ENCODE measurements at regions not wholly inside any gene's neighbourhood (a gene's known extent, or its start where the extent isn't known, plus 50 kb on each side); places are given as distances from the start of the nearest gene placed in this dataset.

DNA sequence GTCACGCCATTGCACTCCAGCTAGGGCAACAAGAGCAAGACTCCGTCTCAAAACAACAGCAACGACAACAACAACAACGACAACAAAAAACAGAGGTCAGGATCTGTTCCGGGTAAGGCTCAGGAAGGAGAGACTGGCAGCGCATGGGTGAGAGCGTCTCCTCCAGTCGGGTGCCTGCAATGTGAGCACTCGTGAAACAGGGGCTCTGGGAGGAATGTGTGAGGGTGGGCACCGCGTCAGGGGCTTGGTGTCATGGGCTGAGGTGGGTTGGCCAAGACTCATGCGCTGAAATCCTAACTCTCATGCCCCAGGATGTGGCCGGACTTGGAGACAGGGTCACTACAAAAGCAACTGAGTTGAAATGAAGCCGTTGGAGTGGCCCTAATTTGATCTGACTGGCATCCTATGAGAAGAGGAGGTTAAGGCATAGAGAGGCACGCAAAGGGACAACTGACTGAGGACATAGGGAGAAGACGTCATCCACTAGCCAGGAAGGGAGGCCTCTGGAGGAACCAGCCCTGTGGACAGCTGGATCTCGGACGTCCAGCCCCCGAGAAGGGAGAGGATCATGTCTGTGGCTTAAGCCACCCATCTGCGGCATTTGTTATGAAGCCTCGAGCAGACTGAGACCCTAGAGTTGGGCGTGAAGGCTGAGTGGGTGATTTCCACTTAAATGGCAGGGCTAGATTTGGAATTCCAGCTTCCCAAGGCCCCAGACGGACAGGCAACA is 241.5 kb upstream of the PITRM1 start:
- Histone ChIP-seq H3K4me3 (no peak overlapping the region), H3K27ac (no peak overlapping the region), H3K4me1 (no peaks in the 10 kb centered on the region), H3K36me3 (no peaks in the 10 kb centered on the region), H3K9me3 (no peaks in the 10 kb centered on the region), H3K27me3 (no peaks in the 10 kb centered on the region)
- intact Hi-C loops (cut with DNase I; ENCODE audit: low total_unique reads) (no loop called here), in situ Hi-C loops (cut with MboI; ENCODE audit: low sequenced_read_pairs in 4 of 4) (no loop called here)
- ATAC-seq (no peak), DNase-seq (no peak)
- TF ChIP-seq, protein P1, sequence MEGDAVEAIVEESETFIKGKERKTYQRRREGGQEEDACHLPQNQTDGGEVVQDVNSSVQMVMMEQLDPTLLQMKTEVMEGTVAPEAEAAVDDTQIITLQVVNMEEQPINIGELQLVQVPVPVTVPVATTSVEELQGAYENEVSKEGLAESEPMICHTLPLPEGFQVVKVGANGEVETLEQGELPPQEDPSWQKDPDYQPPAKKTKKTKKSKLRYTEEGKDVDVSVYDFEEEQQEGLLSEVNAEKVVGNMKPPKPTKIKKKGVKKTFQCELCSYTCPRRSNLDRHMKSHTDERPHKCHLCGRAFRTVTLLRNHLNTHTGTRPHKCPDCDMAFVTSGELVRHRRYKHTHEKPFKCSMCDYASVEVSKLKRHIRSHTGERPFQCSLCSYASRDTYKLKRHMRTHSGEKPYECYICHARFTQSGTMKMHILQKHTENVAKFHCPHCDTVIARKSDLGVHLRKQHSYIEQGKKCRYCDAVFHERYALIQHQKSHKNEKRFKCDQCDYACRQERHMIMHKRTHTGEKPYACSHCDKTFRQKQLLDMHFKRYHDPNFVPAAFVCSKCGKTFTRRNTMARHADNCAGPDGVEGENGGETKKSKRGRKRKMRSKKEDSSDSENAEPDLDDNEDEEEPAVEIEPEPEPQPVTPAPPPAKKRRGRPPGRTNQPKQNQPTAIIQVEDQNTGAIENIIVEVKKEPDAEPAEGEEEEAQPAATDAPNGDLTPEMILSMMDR (IDR thresholded peaks at IDR 0.05 in 4 of 5, conservative IDR thresholded peaks at IDR 0.05 in 1 of 5): no peak
- no peak for TF ChIP-seq POLR2A (IDR thresholded peaks at IDR 0.05)

DNA sequence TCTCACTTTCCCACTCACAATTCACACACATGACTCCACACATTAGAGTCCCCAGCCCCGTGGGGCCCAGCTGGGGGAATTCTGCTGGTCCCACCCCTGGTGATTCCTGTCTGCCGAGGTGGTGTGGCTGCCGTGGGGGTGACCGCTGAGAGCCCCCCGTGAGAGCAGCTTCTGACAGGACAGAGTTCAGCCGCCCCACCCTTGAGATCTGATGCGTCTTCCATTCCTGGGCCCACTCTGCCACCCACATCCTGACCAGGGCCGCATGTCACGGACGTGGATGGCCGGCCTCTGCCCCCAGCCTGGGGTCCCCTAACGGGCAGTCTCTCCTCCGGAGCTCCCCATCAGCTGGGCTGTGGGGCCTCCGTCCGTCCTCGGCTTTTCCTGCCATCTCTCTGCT is 240.1 kb upstream of the PITRM1 start:
- DNase-seq (no peak), ATAC-seq (no peak)
- no peaks in the 10 kb centered on the region for H3K9me3 ChIP-seq
- in situ Hi-C loops (cut with MboI; ENCODE audit: low sequenced_read_pairs in 4 of 4) (no loop called here), intact Hi-C loops (cut with DNase I; ENCODE audit: low total_unique reads) (no loop called here)
- no peaks in the 10 kb centered on the region for H3K36me3 ChIP-seq
- no peak overlapping the region for H3K27ac ChIP-seq
- no peaks in the 10 kb centered on the region for H3K27me3 ChIP-seq
- no peak overlapping the region for H3K4me3 ChIP-seq
- no peaks in the 10 kb centered on the region for H3K4me1 ChIP-seq
- no peak for TF ChIP-seq POLR2A (IDR thresholded peaks at IDR 0.05)
- TF ChIP-seq, protein P1 (IDR thresholded peaks at IDR 0.05 in 4 of 5, conservative IDR thresholded peaks at IDR 0.05 in 1 of 5): no peak

DNA sequence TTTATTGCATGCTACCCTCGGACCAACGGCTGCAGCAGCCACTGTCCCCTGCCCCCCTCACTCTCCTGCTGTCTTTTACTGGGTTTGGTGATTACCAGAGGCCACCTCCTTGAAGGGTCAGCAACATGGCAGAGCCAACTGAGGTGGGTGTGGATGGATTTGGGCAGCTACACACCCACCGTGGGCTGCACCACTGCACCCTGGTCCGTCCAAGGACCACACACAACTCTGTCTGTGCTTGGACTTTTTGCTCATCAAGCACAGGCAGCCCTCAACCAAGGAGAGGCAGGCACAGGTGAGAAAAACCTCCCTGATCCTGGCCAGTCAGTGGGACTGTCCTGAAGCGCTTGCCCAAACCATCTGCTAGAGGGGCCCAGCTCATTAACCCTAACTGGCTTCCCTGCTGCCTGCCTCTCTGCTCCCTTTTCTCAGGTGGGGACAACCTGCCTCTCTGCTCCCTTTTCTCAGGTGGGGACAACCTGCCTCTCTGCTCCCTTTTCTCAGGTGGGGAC is 239.5 kb upstream of the PITRM1 start:
- Histone ChIP-seq H3K4me3 (no peak overlapping the region), H3K27ac (no peak overlapping the region), H3K4me1 (no peaks in the 10 kb centered on the region), H3K36me3 (no peaks in the 10 kb centered on the region), H3K9me3 (no peaks in the 10 kb centered on the region), H3K27me3 (no peaks in the 10 kb centered on the region)
- ATAC-seq (no peak), DNase-seq (no peak)
- TF ChIP-seq POLR2A (IDR thresholded peaks at IDR 0.05): no peak
- TF ChIP-seq, protein P1 (IDR thresholded peaks at IDR 0.05 in 4 of 5, conservative IDR thresholded peaks at IDR 0.05 in 1 of 5): no peak
- intact Hi-C loops (cut with DNase I; ENCODE audit: low total_unique reads): no loop called here
- in situ Hi-C loops (cut with MboI; ENCODE audit: low sequenced_read_pairs in 4 of 4): no loop called here

DNA sequence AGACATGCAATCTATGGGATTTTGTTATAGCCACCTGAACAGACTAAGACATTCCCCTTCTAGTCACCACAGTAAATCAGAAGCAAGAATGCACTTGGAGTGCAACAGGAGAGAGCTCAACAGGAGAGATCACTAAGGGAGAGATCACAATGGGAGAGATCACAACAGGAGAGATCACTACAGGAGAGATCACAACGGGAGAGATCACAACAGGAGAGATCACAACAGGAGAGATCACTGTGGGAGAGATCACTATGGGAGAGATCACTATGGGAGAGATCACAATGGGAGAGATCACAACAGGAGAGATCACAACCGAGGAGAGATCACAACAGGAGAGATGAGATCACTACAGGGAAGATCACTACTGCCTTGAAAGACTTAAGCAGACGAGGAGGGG is 238.5 kb upstream of the PITRM1 start:
- H3K4me3 ChIP-seq: no peak overlapping the region
- TF ChIP-seq, protein P1 (IDR thresholded peaks at IDR 0.05 in 4 of 5, conservative IDR thresholded peaks at IDR 0.05 in 1 of 5): no peak
- intact Hi-C loops (cut with DNase I; ENCODE audit: low total_unique reads): no loop called here
- H3K4me1 ChIP-seq: no peaks in the 10 kb centered on the region
- DNase-seq (no peak), ATAC-seq (no peak)
- no peaks in the 10 kb centered on the region for H3K36me3 ChIP-seq
- in situ Hi-C loops (cut with MboI; ENCODE audit: low sequenced_read_pairs in 4 of 4): no loop called here
- no peaks in the 10 kb centered on the region for H3K27me3 ChIP-seq
- H3K9me3 ChIP-seq: no peaks in the 10 kb centered on the region
- H3K27ac ChIP-seq: no peak overlapping the region

DNA sequence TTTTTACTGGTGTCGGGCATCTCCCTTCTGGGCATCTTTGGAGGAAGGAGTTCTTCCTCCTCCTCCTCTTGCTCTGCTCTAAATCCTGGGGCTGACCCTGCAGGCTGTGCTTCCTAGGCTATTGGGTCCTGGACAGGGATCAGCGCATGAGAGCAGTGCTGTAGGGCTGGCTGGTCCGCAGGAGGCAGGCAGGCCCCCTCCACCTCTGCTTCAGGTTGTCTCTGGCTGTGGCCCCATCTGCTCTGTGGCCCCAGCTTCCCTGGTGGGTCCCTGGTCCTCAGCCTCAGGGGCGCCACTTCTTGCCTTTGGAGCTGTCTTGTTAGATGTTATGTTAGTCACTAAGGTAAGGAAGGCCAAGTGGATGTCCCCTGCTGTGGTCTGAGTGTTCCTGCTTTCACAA is 237.3 kb upstream of the PITRM1 start:
- TF ChIP-seq, protein P1 (IDR thresholded peaks at IDR 0.05 in 4 of 5, conservative IDR thresholded peaks at IDR 0.05 in 1 of 5): no peak
- TF ChIP-seq POLR2A (IDR thresholded peaks at IDR 0.05): no peak
- DNase-seq: no peak
- in situ Hi-C loops (cut with MboI; ENCODE audit: low sequenced_read_pairs in 4 of 4): no loop called here

More for the DNA sequence above, 237.3 kb upstream of the PITRM1 start:
- Histone ChIP-seq H3K4me1 (no peaks in the 10 kb centered on the region), H3K27me3 (no peaks in the 10 kb centered on the region), H3K4me3 (no peak overlapping the region), H3K27ac (no peak overlapping the region), H3K9me3 (no peaks in the 10 kb centered on the region), H3K36me3 (no peaks in the 10 kb centered on the region)
- intact Hi-C loops (cut with DNase I; ENCODE audit: low total_unique reads): no loop called here
- no peak for ATAC-seq

All from gastrocnemius medialis (tissue), 4 donors.